Vagina (tissue), 2 donors: ENCODE measurements at regions not wholly inside any gene's neighbourhood (a gene's known extent, or its start where the extent isn't known, plus 50 kb on each side); places are given as distances from the start of the nearest gene placed in this dataset.

ENCODE experiments used
- POLR2AphosphoS5 ChIP-seq, 2 donors: sonication (generic); formaldehyde crosslinking; IDR thresholded peaks; one replicate each; pipeline ENCODE4 v1.9.0; 2017; ENCODE audit warnings: antibody characterized with exemption in 2 of 2, mild to moderate bottlenecking in 2 of 2, low read depth in 1 of 2; ENCODE audit not compliant: insufficient read depth in 1 of 2
- TF ChIP-seq, protein P1 (sequence below), 3 experiments: fragments of 450-650 bp in 2 of 3; fragments of 200-600 bp in 1 of 3; sonication (generic) in 1 of 3; IDR thresholded peaks; one replicate each; pipeline ENCODE4 v1.5.1; 2017 to 2019; ENCODE audit warnings: antibody characterized with exemption in 3 of 3, mild to moderate bottlenecking in 2 of 3, moderate library complexity in 2 of 3

DNA sequence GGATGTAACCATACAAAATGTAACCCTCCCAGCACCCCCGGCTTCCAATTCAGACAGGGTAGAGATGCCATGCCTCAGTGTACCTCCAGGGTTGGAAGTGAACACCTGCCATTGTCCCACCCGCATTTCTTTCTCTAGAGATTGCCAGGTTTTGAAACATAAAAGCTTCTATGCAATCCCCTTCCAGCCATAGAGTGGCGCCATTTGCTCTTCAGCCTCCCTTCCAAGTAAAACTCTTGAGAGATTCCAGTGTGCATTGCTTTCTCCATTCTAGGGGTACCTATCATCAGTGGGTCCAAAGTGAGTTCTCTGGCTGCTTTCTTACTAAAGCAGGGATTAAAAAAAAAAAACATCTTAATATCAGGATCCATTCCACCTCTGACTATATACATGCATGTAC, 133.1 kb upstream of the RPL38 start:
- TF ChIP-seq, protein P1, sequence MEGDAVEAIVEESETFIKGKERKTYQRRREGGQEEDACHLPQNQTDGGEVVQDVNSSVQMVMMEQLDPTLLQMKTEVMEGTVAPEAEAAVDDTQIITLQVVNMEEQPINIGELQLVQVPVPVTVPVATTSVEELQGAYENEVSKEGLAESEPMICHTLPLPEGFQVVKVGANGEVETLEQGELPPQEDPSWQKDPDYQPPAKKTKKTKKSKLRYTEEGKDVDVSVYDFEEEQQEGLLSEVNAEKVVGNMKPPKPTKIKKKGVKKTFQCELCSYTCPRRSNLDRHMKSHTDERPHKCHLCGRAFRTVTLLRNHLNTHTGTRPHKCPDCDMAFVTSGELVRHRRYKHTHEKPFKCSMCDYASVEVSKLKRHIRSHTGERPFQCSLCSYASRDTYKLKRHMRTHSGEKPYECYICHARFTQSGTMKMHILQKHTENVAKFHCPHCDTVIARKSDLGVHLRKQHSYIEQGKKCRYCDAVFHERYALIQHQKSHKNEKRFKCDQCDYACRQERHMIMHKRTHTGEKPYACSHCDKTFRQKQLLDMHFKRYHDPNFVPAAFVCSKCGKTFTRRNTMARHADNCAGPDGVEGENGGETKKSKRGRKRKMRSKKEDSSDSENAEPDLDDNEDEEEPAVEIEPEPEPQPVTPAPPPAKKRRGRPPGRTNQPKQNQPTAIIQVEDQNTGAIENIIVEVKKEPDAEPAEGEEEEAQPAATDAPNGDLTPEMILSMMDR (IDR thresholded peaks at IDR 0.05), result no peak
- no peak for TF ChIP-seq POLR2AphosphoS5 (IDR thresholded peaks at IDR 0.05; ENCODE audit: insufficient read depth in 1 of 2, low read depth in 1 of 2)
